B cell (primary cell): ENCODE measurements at regions not wholly inside any gene's neighbourhood (a gene's known extent, or its start where the extent isn't known, plus 50 kb on each side); places are given as distances from the start of the nearest gene placed in this dataset.

Experiments
- ATAC-seq: fragments of 200-7000 bp; cut with Tn5 transposase; one replicate; pipeline ENCODE4 v1.10.0; 2021; ENCODE audit warnings: low read depth, mild to moderate bottlenecking, moderate number of reproducible peaks, moderate library complexity
- CTCF ChIA-PET: fragments of 350-600 bp; sonication (Branson Sonifier 250); formaldehyde crosslinking; loops from one replicate; lab custom pipeline; 2021; ENCODE audit warnings: antibody characterized with exemption, inconsistent platforms; lab: Charles Lee
- POLR2A ChIA-PET: fragments of 350-600 bp; sonication (Branson Sonifier 250); formaldehyde crosslinking; loops from one replicate; lab custom pipeline; 2021; ENCODE audit warnings: antibody characterized with exemption; lab: Charles Lee
- DNase-seq: peaks from one replicate; pipeline ENCODE4 v3.0.0; 2013
- H2AFZ ChIP-seq: 2 replicates; pipeline ENCODE4 v1.6.1; 2012; ENCODE audit warnings: mild to moderate bottlenecking, low read depth, low read length; ENCODE audit not compliant: insufficient read depth, poor library complexity, severe bottlenecking
- H3K27ac ChIP-seq, 2 donors: 1 replicate in 1 of 2; 2 replicates in 1 of 2; pipeline ENCODE4 v1.5.1; 2012 to 2013; ENCODE audit warnings: low read length in 2 of 2, mild to moderate bottlenecking in 2 of 2, moderate library complexity in 1 of 2
- H3K27me3 ChIP-seq, 4 experiments: fragments of 200-600 bp in 1 of 4; sonication (generic) in 1 of 4; replicated peaks in 1 of 4; 1 replicate in 2 of 4; 2 replicates in 2 of 4; pipeline versions ENCODE4 v1.6.1 to v1.7.0; 2013 to 2016; ENCODE audit warnings: low read length in 3 of 4, mild to moderate bottlenecking in 2 of 4, mixed read lengths in 1 of 4, moderate library complexity in 1 of 4; ENCODE audit not compliant: insufficient read depth in 4 of 4, control insufficient read depth in 3 of 4; ENCODE audit errors: control extremely low read depth in 1 of 4
- H3K36me3 ChIP-seq, 2 experiments: replicated peaks in 1 of 2; 1 replicate in 1 of 2; 2 replicates in 1 of 2; pipeline versions ENCODE4 v1.6.1 to v1.7.1; 2013; ENCODE audit warnings: low read length in 1 of 2; ENCODE audit not compliant: insufficient read depth in 2 of 2, control insufficient read depth in 1 of 2; ENCODE audit errors: control extremely low read depth in 1 of 2, extremely low read depth in 1 of 2
- H3K4me1 ChIP-seq, 2 donors: fragments of 200-600 bp in 1 of 2; sonication (generic) in 1 of 2; 1 replicate in 1 of 2; 2 replicates in 1 of 2; pipeline versions ENCODE4 v1.5.1 to v1.6.1; 2013 to 2017; ENCODE audit warnings: low read length in 2 of 2; ENCODE audit not compliant: control insufficient read depth in 2 of 2, insufficient read depth in 2 of 2
- H3K4me2 ChIP-seq: replicated peaks from 2 replicates; pipeline ENCODE3; 2012; ENCODE audit warnings: mild to moderate bottlenecking, low read depth, low read length; ENCODE audit not compliant: poor library complexity, severe bottlenecking
- H3K4me3 ChIP-seq, 5 experiments: fragments of 200-600 bp in 1 of 5; sonication (generic) in 1 of 5; 1 replicate in 3 of 5; 2 replicates in 2 of 5; pipeline versions ENCODE4 v1.5.1 to v1.7.0; 2011 to 2016; ENCODE audit warnings: low read length in 4 of 5, mild to moderate bottlenecking in 4 of 5, low read depth in 2 of 5, control low read depth in 1 of 5, moderate library complexity in 1 of 5; ENCODE audit not compliant: insufficient read depth in 1 of 5; ENCODE audit errors: control extremely low read depth in 1 of 5, extremely low read depth in 1 of 5
- H3K79me2 ChIP-seq: fragments of 200-600 bp; sonication (generic); one replicate; pipeline ENCODE4 v1.6.0; 2016; ENCODE audit warnings: low read length; ENCODE audit not compliant: control insufficient read depth, insufficient read depth
- H3K9ac ChIP-seq: fragments of 200-600 bp; sonication (generic); 2 replicates; pipeline ENCODE4 v1.6.1; 2017; ENCODE audit warnings: mild to moderate bottlenecking, low read length, moderate library complexity
- H3K9me3 ChIP-seq, 3 donors: one replicate each; pipeline versions ENCODE4 v1.6.1 to v1.7.1; 2013; ENCODE audit warnings: low read length in 2 of 3; ENCODE audit not compliant: control insufficient read depth in 2 of 3, insufficient read depth in 1 of 3; ENCODE audit errors: control extremely low read depth in 1 of 3
- H4K20me1 ChIP-seq: 2 replicates; pipeline ENCODE4 v1.6.0; 2012; ENCODE audit warnings: mild to moderate bottlenecking, low read length; ENCODE audit not compliant: insufficient read depth, control insufficient read depth, poor library complexity, severe bottlenecking
- H3K27ac Mint-ChIP-seq: one replicate; pipeline ENCODE4 v1.8.0; 2021; ENCODE audit warnings: mixed read lengths
- H3K27me3 Mint-ChIP-seq: one replicate; pipeline ENCODE4 v1.8.0; 2021; ENCODE audit warnings: mixed read lengths
- H3K4me1 Mint-ChIP-seq: one replicate; pipeline ENCODE4 v1.8.0; 2021; ENCODE audit warnings: mixed read lengths
- H3K4me3 Mint-ChIP-seq: one replicate; pipeline ENCODE4 v1.8.0; 2021; ENCODE audit warnings: mixed read lengths
- H3K9me3 Mint-ChIP-seq: one replicate; pipeline ENCODE4 v1.8.0; 2022; ENCODE audit warnings: mixed read lengths; ENCODE audit not compliant: insufficient read depth
- EZH2 ChIP-seq: IDR thresholded peaks from 2 replicates; pipeline ENCODE4 v1.6.1; 2012; ENCODE audit warnings: borderline replicate concordance, low read depth, mild to moderate bottlenecking, moderate library complexity, low read length; ENCODE audit not compliant: insufficient read depth, poor library complexity, severe bottlenecking
- WGBS: methylation state at CpG from one replicate; pipeline ENCODE4 v1.1.5; 2013; ENCODE audit warnings: missing lambda C conversion rate; ENCODE audit not compliant: insufficient coverage; 5-methylcytosine and 5-hydroxymethylcytosine counted together
- intact Hi-C: fragments of 100-400 bp; cut with micrococcal nuclease; formaldehyde crosslinking; loops from one replicate; pipeline ENCODE4 v1.10.0; 2022
- TF ChIP-seq, protein P1 (sequence below): fragments of 200-600 bp; IDR thresholded peaks from one replicate; pipeline ENCODE4 v1.8.0; 2022; ENCODE audit warnings: antibody characterized with exemption, mild to moderate bottlenecking

GRCh38 chr2:220300806-220301205, 673.4 kb downstream of the SLC4A3 start:
- ChIA-PET POLR2A (no interaction called here), CTCF (no interaction called here)
- Histone ChIP-seq H4K20me1 (no peaks in the 10 kb centered on the region), H3K4me2 (no peak overlapping the region), H3K27ac (no peak overlapping the region), H3K4me3 (no peak overlapping the region), H3K9ac (no peak overlapping the region), H3K79me2 (no peaks in the 10 kb centered on the region), H3K36me3 (no peaks in the 10 kb centered on the region), H3K4me1 (no peaks in the 10 kb centered on the region), H2AFZ (no peak overlapping the region), H3K27me3 (no peaks in the 10 kb centered on the region), H3K9me3 (no peaks in the 10 kb centered on the region)
- ATAC-seq (no peak), DNase-seq (no peak)
- no peak overlapping the region for H3K4me3 Mint-ChIP-seq
- no peaks in the 10 kb centered on the region for H3K4me1 Mint-ChIP-seq
- TF ChIP-seq, protein P1, sequence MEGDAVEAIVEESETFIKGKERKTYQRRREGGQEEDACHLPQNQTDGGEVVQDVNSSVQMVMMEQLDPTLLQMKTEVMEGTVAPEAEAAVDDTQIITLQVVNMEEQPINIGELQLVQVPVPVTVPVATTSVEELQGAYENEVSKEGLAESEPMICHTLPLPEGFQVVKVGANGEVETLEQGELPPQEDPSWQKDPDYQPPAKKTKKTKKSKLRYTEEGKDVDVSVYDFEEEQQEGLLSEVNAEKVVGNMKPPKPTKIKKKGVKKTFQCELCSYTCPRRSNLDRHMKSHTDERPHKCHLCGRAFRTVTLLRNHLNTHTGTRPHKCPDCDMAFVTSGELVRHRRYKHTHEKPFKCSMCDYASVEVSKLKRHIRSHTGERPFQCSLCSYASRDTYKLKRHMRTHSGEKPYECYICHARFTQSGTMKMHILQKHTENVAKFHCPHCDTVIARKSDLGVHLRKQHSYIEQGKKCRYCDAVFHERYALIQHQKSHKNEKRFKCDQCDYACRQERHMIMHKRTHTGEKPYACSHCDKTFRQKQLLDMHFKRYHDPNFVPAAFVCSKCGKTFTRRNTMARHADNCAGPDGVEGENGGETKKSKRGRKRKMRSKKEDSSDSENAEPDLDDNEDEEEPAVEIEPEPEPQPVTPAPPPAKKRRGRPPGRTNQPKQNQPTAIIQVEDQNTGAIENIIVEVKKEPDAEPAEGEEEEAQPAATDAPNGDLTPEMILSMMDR: no peak
- TF ChIP-seq EZH2: no peak
- 75% methylated on average over 2 of the region's 3 CpGs for WGBS
- H3K27me3 Mint-ChIP-seq: no peaks in the 10 kb centered on the region
- H3K9me3 Mint-ChIP-seq: no peaks in the 10 kb centered on the region
- H3K27ac Mint-ChIP-seq: no peak overlapping the region
- intact Hi-C loops: no loop called here

- no peak for TF ChIP-seq EZH2
- TF ChIP-seq, protein P1: no peak
- Mint-ChIP-seq H3K27ac (no peak overlapping the region), H3K9me3 (no peaks in the 10 kb centered on the region), H3K4me1 (no peaks in the 10 kb centered on the region), H3K27me3 (no peaks in the 10 kb centered on the region), H3K4me3 (no peak overlapping the region)
- Histone ChIP-seq H2AFZ (no peak overlapping the region), H3K4me2 (no peak overlapping the region), H3K9ac (no peak overlapping the region), H3K9me3 (no peaks in the 10 kb centered on the region), H3K4me1 (no peaks in the 10 kb centered on the region), H3K27me3 (no peaks in the 10 kb centered on the region), H3K4me3 (no peak overlapping the region), H3K27ac (no peak overlapping the region), H3K79me2 (no peaks in the 10 kb centered on the region), H3K36me3 (no peaks in the 10 kb centered on the region), H4K20me1 (no peaks in the 10 kb centered on the region)
- ChIA-PET CTCF (no interaction called here), POLR2A (no interaction called here)
- DNase-seq: no peak
- ATAC-seq: no peak
- intact Hi-C loops: no loop called here
- no CpG with 5 or more reads among the region's 1 CpG for WGBS
Measured at GRCh38 chr2:220302756-220303155, 675.3 kb downstream of the SLC4A3 start.
